Mucosa of descending colon (tissue), 3 donors: ENCODE measurements at regions not wholly inside any gene's neighbourhood (a gene's known extent, or its start where the extent isn't known, plus 50 kb on each side); places are given as distances from the start of the nearest gene placed in this dataset.

Source experiments
- ATAC-seq: fragments of 200-7000 bp; cut with Tn5 transposase; one replicate; pipeline ENCODE4 v1.9.1; 2020; ENCODE audit warnings: mild to moderate bottlenecking, moderate library complexity
- DNase-seq, 3 donors: peaks; one replicate each; pipeline ENCODE4 v3.0.0-alpha.2; 2020
- H3K36me3 ChIP-seq: fragments of 200-600 bp; one replicate; pipeline ENCODE4 v1.8.0; 2021; ENCODE audit warnings: low read depth, mild to moderate bottlenecking
- H3K4me1 ChIP-seq: fragments of 200-600 bp; one replicate; pipeline ENCODE4 v1.8.0; 2021; ENCODE audit warnings: low read depth, mild to moderate bottlenecking
- H3K4me3 ChIP-seq: fragments of 200-600 bp; one replicate; pipeline ENCODE4 v1.8.0; 2021; ENCODE audit warnings: mild to moderate bottlenecking
- H3K9me3 ChIP-seq: fragments of 200-600 bp; one replicate; pipeline ENCODE4 v1.8.0; 2021; ENCODE audit warnings: mild to moderate bottlenecking
- CTCF ChIP-seq: fragments of 200-600 bp; IDR thresholded peaks from one replicate; pipeline ENCODE4 v1.8.0; 2022; ENCODE audit warnings: antibody characterized with exemption, mild to moderate bottlenecking
- intact Hi-C, 2 donors: fragments of 100-400 bp; cut with DNase I in 1 of 2; cut with micrococcal nuclease in 1 of 2; formaldehyde crosslinking; loops; one replicate each; pipeline versions ENCODE4 v1.11.0 to v1.11.1; 2022; cut with DNase I, micrococcal nuclease
- donor health status: DM: no; HTN: no; CAD: no; lungs with moderate emphysema.
- donor health status: DM: no; HTN: no; CAD: no.
- donor health status: DM: no; HTN: yes; CAD: no.

GRCh38 chr21:33978585-33978984 is 63.0 kb upstream of the ATP5PO start:
- Histone ChIP-seq H3K4me3 (no peak overlapping the region), H3K9me3 (no peaks in the 10 kb centered on the region), H3K4me1 (peaks cover 12% of the 10 kb centered on the region), H3K36me3 (no peaks in the 10 kb centered on the region)
- TF ChIP-seq CTCF, result no peak
- ATAC-seq, result no peak
- DNase-seq, result no peak
- intact Hi-C loops, result no loop called here

- DNase-seq (no peak), ATAC-seq (no peak)
- no peak for TF ChIP-seq CTCF
- no peaks in the 10 kb centered on the region for H3K36me3 ChIP-seq
- no peak overlapping the region for H3K4me3 ChIP-seq
- no peaks in the 10 kb centered on the region for H3K9me3 ChIP-seq
- intact Hi-C loops, result no loop called here
- peaks cover 12% of the 10 kb centered on the region for H3K4me1 ChIP-seq
These were observed 62.2 kb upstream of the ATP5PO start for GRCh38 chr21:33977721-33978369.

- Histone ChIP-seq H3K9me3 (no peaks in the 10 kb centered on the region), H3K4me3 (no peak overlapping the region), H3K4me1 (peaks cover 17% of the 10 kb centered on the region), H3K36me3 (no peaks in the 10 kb centered on the region)
- no peak for ATAC-seq
- DNase-seq, result no peak
- no peak for TF ChIP-seq CTCF
- intact Hi-C loops, result no loop called here
These were observed 61.6 kb upstream of the ATP5PO start for GRCh38 chr21:33977017-33977720.

GRCh38 chr21:33976082-33977016 is 60.7 kb upstream of the ATP5PO start:
- ATAC-seq (peak; percentile 13), DNase-seq (no peak)
- H3K9me3 ChIP-seq, result no peaks in the 10 kb centered on the region
- TF ChIP-seq CTCF, result no peak
- H3K4me1 ChIP-seq, result peaks cover 23% of the 10 kb centered on the region
- no peaks in the 10 kb centered on the region for H3K36me3 ChIP-seq
- H3K4me3 ChIP-seq, result no peak overlapping the region
- intact Hi-C loops, result no loop called here

- DNase-seq, result no peak
- H3K4me3 ChIP-seq, result no peak overlapping the region
- ATAC-seq, result peak; percentile 84
- H3K36me3 ChIP-seq, result no peaks in the 10 kb centered on the region
- intact Hi-C loops, result no loop called here
- H3K4me1 ChIP-seq, result peaks cover 27% of the 10 kb centered on the region
- no peaks in the 10 kb centered on the region for H3K9me3 ChIP-seq
- no peak for TF ChIP-seq CTCF
These were observed 60.0 kb upstream of the ATP5PO start for GRCh38 chr21:33975548-33976081.
